Epithelial cell of proximal tubule (primary cell): ENCODE measurements at regions not wholly inside any gene's neighbourhood (a gene's known extent, or its start where the extent isn't known, plus 50 kb on each side); places are given as distances from the start of the nearest gene placed in this dataset.

ENCODE experiments used
- DNase-seq: peaks from one replicate; pipeline ENCODE4 v3.0.0-alpha.2; 2011; ENCODE audit warnings: low read depth
- H3K4me3 ChIP-seq: 2 replicates; pipeline ENCODE4 v1.5.1; 2011; ENCODE audit warnings: low read depth, mild to moderate bottlenecking, low read length
- CTCF ChIP-seq: conservative IDR thresholded peaks from 2 replicates; pipeline ENCODE4 v1.5.1; 2012; ENCODE audit warnings: low read depth, mild to moderate bottlenecking, low read length

GRCh38 chr5:167259806-167260205 is 1031.6 kb upstream of the WWC1 start:
- no peak for DNase-seq
- no peak overlapping the region for H3K4me3 ChIP-seq
- TF ChIP-seq CTCF = no peak

GRCh38 chr5:167261309-167262100 is 1029.9 kb upstream of the WWC1 start:
- no peak for DNase-seq
- H3K4me3 ChIP-seq = no peak overlapping the region
- TF ChIP-seq CTCF = peak; percentile 62

GRCh38 chr5:167263185-167263584 is 1028.3 kb upstream of the WWC1 start:
- no peak for DNase-seq
- TF ChIP-seq CTCF = no peak
- H3K4me3 ChIP-seq = no peak overlapping the region

- no peak for DNase-seq
- no peak overlapping the region for H3K4me3 ChIP-seq
- no peak for TF ChIP-seq CTCF
Measured at GRCh38 chr5:167264348-167264747, 1027.1 kb upstream of the WWC1 start.

- TF ChIP-seq CTCF = no peak
- DNase-seq = no peak
- H3K4me3 ChIP-seq = no peak overlapping the region
Measured at GRCh38 chr5:167268337-167268736, 1023.1 kb upstream of the WWC1 start.

- no peak for DNase-seq
- no peak overlapping the region for H3K4me3 ChIP-seq
Measured at GRCh38 chr5:167269146-167269545, 1022.3 kb upstream of the WWC1 start.

More at GRCh38 chr5:167269146-167269545, 1022.3 kb upstream of the WWC1 start:
- no peak for TF ChIP-seq CTCF
